Gastrocnemius medialis (tissue), 4 donors: ENCODE measurements at regions not wholly inside any gene's neighbourhood (a gene's known extent, or its start where the extent isn't known, plus 50 kb on each side); places are given as distances from the start of the nearest gene placed in this dataset.

Source experiments
- ATAC-seq, 2 donors: fragments of 150-250 bp; one replicate each; pipeline ENCODE4 v1.9.1; 2016
- DNase-seq, 2 donors: peaks; one replicate each; pipeline ENCODE4 v3.0.0-alpha.2; 2019
- H3K27ac ChIP-seq, 4 donors: fragments of 200-600 bp; sonication (generic); 1 replicate in 1 of 4; 2 replicates in 3 of 4; pipeline ENCODE4 v1.5.1; 2016 to 2018; ENCODE audit warnings: mild to moderate bottlenecking in 2 of 4, moderate library complexity in 1 of 4
- H3K27me3 ChIP-seq, 3 donors: fragments of 200-600 bp; sonication (generic) in 2 of 3; 1 replicate in 1 of 3; 2 replicates in 2 of 3; pipeline versions ENCODE4 v1.5.1 to v1.6.0; 2016 to 2019; ENCODE audit warnings: mild to moderate bottlenecking in 1 of 3, moderate library complexity in 1 of 3
- H3K36me3 ChIP-seq, 2 donors: fragments of 200-600 bp; sonication (generic) in 1 of 2; one replicate each; pipeline ENCODE4 v1.5.1; 2017 to 2018
- H3K4me1 ChIP-seq, 2 donors: fragments of 200-600 bp; sonication (generic) in 1 of 2; one replicate each; pipeline ENCODE4 v1.5.1; 2016 to 2017; ENCODE audit warnings: mild to moderate bottlenecking in 2 of 2
- H3K4me3 ChIP-seq, 4 donors: fragments of 200-600 bp; sonication (generic) in 3 of 4; 1 replicate in 1 of 4; 2 replicates in 3 of 4; pipeline ENCODE4 v1.5.1; 2016 to 2019; ENCODE audit warnings: mild to moderate bottlenecking in 2 of 4
- H3K9me3 ChIP-seq, 3 donors: fragments of 200-600 bp; sonication (generic) in 2 of 3; 1 replicate in 1 of 3; 2 replicates in 2 of 3; pipeline ENCODE4 v1.5.1; 2016 to 2019
- POLR2A ChIP-seq, 2 donors: fragments of 450-650 bp; IDR thresholded peaks; one replicate each; pipeline ENCODE4 v1.6.1; 2017; ENCODE audit warnings: antibody characterized with exemption in 2 of 2, mild to moderate bottlenecking in 2 of 2, moderate library complexity in 2 of 2
- in situ Hi-C, 4 donors: fragments of 200-750 bp; cut with MboI; loops; one replicate each; pipeline versions ENCODE4 v1.15.0 to v1.8.0; 2017; ENCODE audit warnings: low sequenced_read_pairs in 4 of 4
- intact Hi-C: fragments of 100-400 bp; cut with DNase I; formaldehyde crosslinking; loops from one replicate; pipeline ENCODE4 v1.15.1; 2023; ENCODE audit warnings: low total_unique reads
- TF ChIP-seq, protein P1 (sequence below), 5 experiments: fragments of 450-650 bp in 3 of 5; fragments of 200-600 bp in 2 of 5; sonication (generic) in 2 of 5; IDR thresholded peaks in 4 of 5; conservative IDR thresholded peaks in 1 of 5; 1 replicate in 4 of 5; 2 replicates in 1 of 5; pipeline ENCODE4 v1.5.1; 2016 to 2019; ENCODE audit warnings: antibody characterized with exemption in 5 of 5, mild to moderate bottlenecking in 3 of 5, moderate library complexity in 3 of 5

DNA sequence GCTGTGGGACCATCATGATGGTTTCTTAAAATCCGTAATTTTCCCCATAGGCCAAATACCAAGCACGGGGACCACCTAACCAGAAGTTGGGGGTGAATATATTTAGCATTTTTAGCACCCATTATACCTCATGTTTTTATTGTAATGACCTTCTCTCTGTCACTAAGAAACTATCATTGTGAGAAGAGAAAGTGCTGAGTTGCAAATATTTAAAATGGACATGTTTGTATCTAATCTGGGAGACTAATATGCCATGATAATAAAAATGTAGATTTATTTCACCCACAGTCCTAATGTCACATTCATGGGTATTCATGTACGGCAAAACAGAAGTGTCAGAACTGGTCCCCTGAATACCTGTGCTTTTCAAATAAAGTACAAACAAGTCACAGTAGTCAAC lies 398.9 kb upstream of the NR2F2 start:
- intact Hi-C loops (no loop called here), in situ Hi-C loops (no loop called here)
- H3K4me3 ChIP-seq, result no peak overlapping the region
- no peak for DNase-seq
- no peak for TF ChIP-seq POLR2A (IDR thresholded peaks at IDR 0.05)
- TF ChIP-seq, protein P1, sequence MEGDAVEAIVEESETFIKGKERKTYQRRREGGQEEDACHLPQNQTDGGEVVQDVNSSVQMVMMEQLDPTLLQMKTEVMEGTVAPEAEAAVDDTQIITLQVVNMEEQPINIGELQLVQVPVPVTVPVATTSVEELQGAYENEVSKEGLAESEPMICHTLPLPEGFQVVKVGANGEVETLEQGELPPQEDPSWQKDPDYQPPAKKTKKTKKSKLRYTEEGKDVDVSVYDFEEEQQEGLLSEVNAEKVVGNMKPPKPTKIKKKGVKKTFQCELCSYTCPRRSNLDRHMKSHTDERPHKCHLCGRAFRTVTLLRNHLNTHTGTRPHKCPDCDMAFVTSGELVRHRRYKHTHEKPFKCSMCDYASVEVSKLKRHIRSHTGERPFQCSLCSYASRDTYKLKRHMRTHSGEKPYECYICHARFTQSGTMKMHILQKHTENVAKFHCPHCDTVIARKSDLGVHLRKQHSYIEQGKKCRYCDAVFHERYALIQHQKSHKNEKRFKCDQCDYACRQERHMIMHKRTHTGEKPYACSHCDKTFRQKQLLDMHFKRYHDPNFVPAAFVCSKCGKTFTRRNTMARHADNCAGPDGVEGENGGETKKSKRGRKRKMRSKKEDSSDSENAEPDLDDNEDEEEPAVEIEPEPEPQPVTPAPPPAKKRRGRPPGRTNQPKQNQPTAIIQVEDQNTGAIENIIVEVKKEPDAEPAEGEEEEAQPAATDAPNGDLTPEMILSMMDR (IDR thresholded peaks at IDR 0.05 in 4 of 5, conservative IDR thresholded peaks at IDR 0.05 in 1 of 5), result no peak
- no peak overlapping the region for H3K27ac ChIP-seq
- H3K9me3 ChIP-seq, result no peaks in the 10 kb centered on the region
- no peaks in the 10 kb centered on the region for H3K4me1 ChIP-seq
- no peak for ATAC-seq
- H3K36me3 ChIP-seq, result no peaks in the 10 kb centered on the region
- H3K27me3 ChIP-seq, result no peaks in the 10 kb centered on the region

DNA sequence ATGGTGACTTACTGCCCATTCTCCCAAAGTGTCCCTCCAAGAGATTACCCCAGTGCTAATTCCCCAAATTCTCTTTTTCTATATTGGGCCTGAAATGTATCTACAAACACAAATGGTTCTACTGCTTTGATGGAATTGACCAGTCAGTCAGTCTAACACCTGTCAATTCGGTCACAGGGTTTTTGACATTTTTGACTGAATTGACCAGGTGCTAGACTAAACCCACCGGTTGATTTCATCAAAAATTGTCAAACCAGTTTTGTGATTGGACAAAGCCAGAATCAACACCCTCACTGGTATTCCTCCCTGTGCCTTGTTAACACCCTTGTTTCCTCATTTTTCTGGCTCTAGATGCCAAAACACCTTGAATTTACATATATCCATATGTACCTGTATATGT lies 398.4 kb upstream of the NR2F2 start:
- TF ChIP-seq POLR2A (IDR thresholded peaks at IDR 0.05), result no peak
- TF ChIP-seq, protein P1 (IDR thresholded peaks at IDR 0.05 in 4 of 5, conservative IDR thresholded peaks at IDR 0.05 in 1 of 5), result no peak
- Histone ChIP-seq H3K4me1 (no peaks in the 10 kb centered on the region), H3K27ac (no peak overlapping the region), H3K9me3 (no peaks in the 10 kb centered on the region), H3K27me3 (no peaks in the 10 kb centered on the region), H3K4me3 (no peak overlapping the region), H3K36me3 (no peaks in the 10 kb centered on the region)
- in situ Hi-C loops (no loop called here), intact Hi-C loops (no loop called here)
- DNase-seq (no peak), ATAC-seq (no peak)

DNA sequence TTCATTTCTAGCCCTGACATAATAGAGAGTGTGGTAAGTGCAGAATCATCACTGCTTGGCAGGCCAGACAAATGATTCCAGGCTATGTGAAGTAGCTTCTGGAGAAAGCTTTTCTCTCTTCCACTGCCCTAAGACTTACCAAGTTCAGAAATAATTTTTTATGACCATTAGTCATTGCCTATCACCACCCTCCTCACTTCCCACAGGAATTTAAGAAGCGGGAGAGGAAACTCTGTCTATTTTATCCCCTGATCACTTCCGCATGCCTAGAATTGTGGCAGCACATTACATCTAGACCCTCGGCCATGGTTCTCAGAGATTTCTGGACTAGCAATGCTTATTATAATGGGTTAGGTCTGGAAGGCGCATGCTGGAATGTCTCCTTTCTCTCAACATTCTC lies 397.8 kb upstream of the NR2F2 start:
- Histone ChIP-seq H3K27me3 (no peaks in the 10 kb centered on the region), H3K4me1 (no peaks in the 10 kb centered on the region), H3K9me3 (no peaks in the 10 kb centered on the region), H3K27ac (no peak overlapping the region), H3K36me3 (no peaks in the 10 kb centered on the region), H3K4me3 (no peak overlapping the region)
- in situ Hi-C loops (no loop called here), intact Hi-C loops (no loop called here)
- DNase-seq (no peak), ATAC-seq (no peak)
- TF ChIP-seq POLR2A (IDR thresholded peaks at IDR 0.05), result no peak
- TF ChIP-seq, protein P1 (IDR thresholded peaks at IDR 0.05 in 4 of 5, conservative IDR thresholded peaks at IDR 0.05 in 1 of 5), result no peak

DNA sequence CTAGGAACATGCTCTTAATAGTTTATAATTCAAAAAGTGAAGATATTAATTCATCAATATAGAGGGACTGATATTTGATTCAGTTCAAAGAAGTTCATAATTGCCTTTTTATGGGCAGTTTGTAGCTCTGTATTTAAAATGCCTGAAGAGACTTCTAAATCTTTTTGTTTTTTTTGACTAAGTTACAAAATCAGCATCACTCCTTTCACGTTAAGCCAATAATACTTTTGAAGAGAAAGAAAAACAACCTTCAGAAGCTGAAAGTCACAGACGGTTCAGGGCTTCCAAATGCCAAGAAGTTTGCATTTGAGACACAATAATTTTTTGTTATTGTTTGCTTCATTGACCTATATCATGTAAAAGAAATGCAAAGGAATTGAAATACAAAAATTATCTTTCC lies 394.6 kb upstream of the NR2F2 start:
- H3K27ac ChIP-seq, result no peak overlapping the region
- ATAC-seq (no peak), DNase-seq (no peak)
- H3K36me3 ChIP-seq, result no peaks in the 10 kb centered on the region
- in situ Hi-C loops (no loop called here), intact Hi-C loops (no loop called here)
- no peak overlapping the region for H3K4me3 ChIP-seq
- H3K27me3 ChIP-seq, result no peaks in the 10 kb centered on the region
- no peak for TF ChIP-seq POLR2A (IDR thresholded peaks at IDR 0.05)
- TF ChIP-seq, protein P1 (IDR thresholded peaks at IDR 0.05 in 4 of 5, conservative IDR thresholded peaks at IDR 0.05 in 1 of 5), result no peak
- H3K9me3 ChIP-seq, result no peaks in the 10 kb centered on the region
- no peaks in the 10 kb centered on the region for H3K4me1 ChIP-seq

DNA sequence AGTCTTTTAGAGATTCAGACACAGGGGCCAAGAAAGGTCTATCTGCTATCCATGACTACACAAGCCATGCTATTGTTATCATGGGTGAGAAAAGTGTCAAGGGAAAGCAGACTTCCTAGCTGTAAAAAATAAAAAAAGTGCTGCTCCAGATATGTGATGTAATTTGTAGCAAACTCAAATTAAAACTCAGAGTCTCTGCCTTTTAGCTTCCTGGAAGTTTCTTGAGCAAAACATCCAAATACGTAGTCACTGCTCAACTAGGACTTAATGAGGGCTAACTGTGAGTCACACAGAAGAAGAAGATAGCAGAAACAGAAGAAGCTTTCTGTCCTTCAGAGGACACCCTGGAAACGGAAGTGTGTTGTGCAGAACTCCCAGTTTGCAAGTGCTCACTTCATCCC lies 393.4 kb upstream of the NR2F2 start:
- no peak overlapping the region for H3K4me3 ChIP-seq
- H3K27me3 ChIP-seq, result no peaks in the 10 kb centered on the region
- in situ Hi-C loops, result no loop called here
- no peaks in the 10 kb centered on the region for H3K36me3 ChIP-seq
- no peak overlapping the region for H3K27ac ChIP-seq
- H3K9me3 ChIP-seq, result no peaks in the 10 kb centered on the region
- intact Hi-C loops, result no loop called here
- TF ChIP-seq, protein P1 (IDR thresholded peaks at IDR 0.05 in 4 of 5, conservative IDR thresholded peaks at IDR 0.05 in 1 of 5), result no peak
- TF ChIP-seq POLR2A (IDR thresholded peaks at IDR 0.05), result no peak
- H3K4me1 ChIP-seq, result no peaks in the 10 kb centered on the region
- DNase-seq (no peak), ATAC-seq (no peak)
